H1 (cell line): ENCODE measurements at regions not wholly inside any gene's neighbourhood (a gene's known extent, or its start where the extent isn't known, plus 50 kb on each side); places are given as distances from the start of the nearest gene placed in this dataset.

Source experiments
- CTCF ChIA-PET: fragments of 300-600 bp; sonication (Branson Sonifier 250); formaldehyde crosslinking; loops from one replicate; lab custom pipeline; 2021; ENCODE audit not compliant: partially characterized antibody; lab: Charles Lee
- POLR2A ChIA-PET: fragments of 300-600 bp; sonication (Branson Sonifier 250); formaldehyde crosslinking; loops from one replicate; lab custom pipeline; 2021; ENCODE audit warnings: inconsistent platforms; ENCODE audit not compliant: partially characterized antibody; lab: Charles Lee
- DNase-seq, 2 experiments: peaks; one replicate each; pipeline versions ENCODE4 v3.0.0 to v3.0.0-alpha.2; 2010 to 2022; ENCODE audit warnings: low spot score in 2 of 2, low read depth in 1 of 2, mixed read lengths in 1 of 2
- FAIRE-seq: peaks from 2 replicates; lab custom pipeline; 2011; peaks lifted over from hg19 to GRCh38; lab: Jason Lieb, UNC
- H2AFZ ChIP-seq: 2 replicates; pipeline ENCODE4 v1.8.1; 2012; ENCODE audit warnings: low read length, inconsistent platforms
- H2AK5ac ChIP-seq: 2 replicates; pipeline ENCODE4 v1.6.1; 2013; ENCODE audit warnings: low read depth, low read length
- H2BK120ac ChIP-seq: replicated peaks from 2 replicates; pipeline ENCODE3; 2013; ENCODE audit warnings: low read depth, low read length, inconsistent platforms
- H2BK12ac ChIP-seq: 2 replicates; pipeline ENCODE4 v1.6.1; 2013; ENCODE audit warnings: low read depth, low read length
- H2BK15ac ChIP-seq: 2 replicates; pipeline ENCODE4 v1.6.1; 2013; ENCODE audit warnings: low read length
- H2BK20ac ChIP-seq: 2 replicates; pipeline ENCODE4 v1.6.1; 2013; ENCODE audit warnings: low read length
- H2BK5ac ChIP-seq: 2 replicates; pipeline ENCODE4 v1.6.1; 2013; ENCODE audit warnings: low read depth, low read length
- H3K14ac ChIP-seq: 2 replicates; pipeline ENCODE4 v1.6.1; 2013; ENCODE audit warnings: inconsistent platforms; ENCODE audit not compliant: insufficient read length
- H3K18ac ChIP-seq: 2 replicates; pipeline ENCODE4 v1.6.1; 2013; ENCODE audit warnings: low read length; ENCODE audit errors: extremely low read depth
- H3K23ac ChIP-seq: 2 replicates; pipeline ENCODE4 v1.6.1; 2013; ENCODE audit warnings: inconsistent platforms; ENCODE audit not compliant: insufficient read length
- H3K23me2 ChIP-seq: 2 replicates; pipeline ENCODE4 v1.6.1; 2013; ENCODE audit warnings: low read depth, low read length
- H3K27ac ChIP-seq: 2 replicates; pipeline ENCODE4 v1.6.1; 2011; ENCODE audit warnings: low read depth, low read length, inconsistent platforms
- H3K27me3 ChIP-seq, 4 experiments: replicated peaks in 1 of 4; 1 replicate in 1 of 4; 2 replicates in 3 of 4; pipeline versions ENCODE4 v1.6.1 to v1.8.1; 2011 to 2013; ENCODE audit warnings: low read length in 3 of 4, mild to moderate bottlenecking in 3 of 4, inconsistent platforms in 2 of 4, mixed read lengths in 2 of 4, moderate library complexity in 1 of 4; ENCODE audit not compliant: control insufficient read depth in 3 of 4, insufficient read depth in 3 of 4; ENCODE audit errors: extremely low read depth in 1 of 4
- H3K36me3 ChIP-seq, 4 experiments: 2 replicates each; pipeline versions ENCODE4 v1.6.1 to v1.8.1; 2011 to 2013; ENCODE audit warnings: mild to moderate bottlenecking in 4 of 4, low read length in 3 of 4, moderate library complexity in 2 of 4, control low read depth in 1 of 4, inconsistent platforms in 1 of 4; ENCODE audit not compliant: insufficient read depth in 4 of 4, control insufficient read depth in 2 of 4
- H3K4ac ChIP-seq: replicated peaks from 2 replicates; pipeline ENCODE3; 2013; ENCODE audit warnings: low read length, low read depth, mixed read lengths, inconsistent platforms; ENCODE audit not compliant: insufficient read length
- H3K4me1 ChIP-seq, 4 experiments: replicated peaks in 1 of 4; 1 replicate in 1 of 4; 2 replicates in 3 of 4; pipeline versions ENCODE4 v1.6.1 to v1.8.1; 2011 to 2013; ENCODE audit warnings: low read length in 3 of 4, inconsistent platforms in 2 of 4, mixed read lengths in 1 of 4; ENCODE audit not compliant: insufficient read depth in 4 of 4, control insufficient read depth in 3 of 4
- H3K4me2 ChIP-seq, 2 experiments: 2 replicates each; pipeline versions ENCODE4 v1.6.1 to v1.8.1; 2011 to 2013; ENCODE audit warnings: low read depth in 2 of 2, low read length in 2 of 2, control low read depth in 1 of 2, inconsistent platforms in 1 of 2, mild to moderate bottlenecking in 1 of 2; ENCODE audit not compliant: insufficient read depth in 1 of 2
- H3K4me3 ChIP-seq, 4 experiments: fragments of 200-600, 300-600 bp in 1 of 4; sonication (generic), shearing (Covaris generic), sonication (Bioruptor Twin) in 1 of 4; 2 replicates each; pipeline versions ENCODE4 v1.5.1 to v1.8.1; 2011 to 2016; ENCODE audit warnings: low read length in 4 of 4, low read depth in 3 of 4, control low read depth in 2 of 4, inconsistent platforms in 2 of 4, mild to moderate bottlenecking in 2 of 4, mixed read lengths in 1 of 4, moderate library complexity in 1 of 4; ENCODE audit not compliant: insufficient read depth in 2 of 4; ENCODE audit errors: extremely low read depth in 1 of 4
- H3K56ac ChIP-seq: replicated peaks from 2 replicates; pipeline ENCODE3; 2013; ENCODE audit warnings: low read depth, mild to moderate bottlenecking, mixed read lengths, low read length, inconsistent platforms; ENCODE audit not compliant: insufficient read length
- H3K79me1 ChIP-seq: 2 replicates; pipeline ENCODE4 v1.6.1; 2013; ENCODE audit warnings: low read depth, low read length, control low read depth
- H3K79me2 ChIP-seq, 2 experiments: 2 replicates each; pipeline versions ENCODE4 v1.6.1 to v1.8.1; 2012 to 2013; ENCODE audit warnings: low read length in 2 of 2, mild to moderate bottlenecking in 2 of 2, inconsistent platforms in 1 of 2; ENCODE audit not compliant: insufficient read depth in 2 of 2, control insufficient read depth in 1 of 2
- H3K9ac ChIP-seq, 4 experiments: replicated peaks in 1 of 4; 1 replicate in 1 of 4; 2 replicates in 3 of 4; pipeline versions ENCODE4 v1.6.1 to v1.8.1; 2011 to 2013; ENCODE audit warnings: low read depth in 3 of 4, low read length in 3 of 4, control low read depth in 2 of 4, mild to moderate bottlenecking in 2 of 4, moderate library complexity in 2 of 4, inconsistent platforms in 1 of 4; ENCODE audit errors: extremely low read depth in 1 of 4
- H3K9me3 ChIP-seq, 2 experiments: 2 replicates each; pipeline versions ENCODE4 v1.6.1 to v1.8.1; 2012 to 2013; ENCODE audit warnings: mild to moderate bottlenecking in 2 of 2, moderate library complexity in 2 of 2, control low read depth in 1 of 2, inconsistent platforms in 1 of 2, low read depth in 1 of 2, low read length in 1 of 2, mixed read lengths in 1 of 2; ENCODE audit not compliant: insufficient read depth in 2 of 2
- H4K20me1 ChIP-seq, 2 experiments: replicated peaks in 1 of 2; 2 replicates each; pipeline versions ENCODE3 to v1.8.1; 2011 to 2013; ENCODE audit warnings: inconsistent platforms in 2 of 2, low read length in 2 of 2, mild to moderate bottlenecking in 1 of 2; ENCODE audit not compliant: insufficient read depth in 2 of 2, control insufficient read depth in 1 of 2
- H4K5ac ChIP-seq: 2 replicates; pipeline ENCODE4 v1.6.1; 2013; ENCODE audit warnings: low read length, low read depth, mixed read lengths, inconsistent platforms; ENCODE audit not compliant: insufficient read length
- H4K8ac ChIP-seq: 2 replicates; pipeline ENCODE4 v1.8.0; 2013; ENCODE audit warnings: mild to moderate bottlenecking, moderate library complexity, low read length, inconsistent platforms; ENCODE audit not compliant: insufficient read depth; ENCODE audit errors: extremely low read depth
- H4K91ac ChIP-seq: replicated peaks from 2 replicates; pipeline ENCODE3; 2013; ENCODE audit warnings: low read length, mixed read lengths, inconsistent platforms; ENCODE audit not compliant: insufficient read length
- ASH2L ChIP-seq: fragments of 200-600, 300-600 bp; sonication (generic); IDR thresholded peaks from one replicate; pipeline ENCODE4 v1.7.1; 2017; ENCODE audit warnings: low read length
- BCL11A ChIP-seq, 2 experiments: IDR thresholded peaks; one replicate each; pipeline ENCODE4 v1.6.1; 2011; ENCODE audit warnings: low read depth in 2 of 2, low read length in 2 of 2, mild to moderate bottlenecking in 2 of 2
- EP300 ChIP-seq, 2 experiments: IDR thresholded peaks; 1 replicate in 1 of 2; 2 replicates in 1 of 2; pipeline ENCODE4 v1.6.1; 2011 to 2012; ENCODE audit warnings: low read depth in 2 of 2, low read length in 2 of 2, mild to moderate bottlenecking in 2 of 2, borderline replicate concordance in 1 of 2, inconsistent platforms in 1 of 2, moderate library complexity in 1 of 2
- HDAC6 ChIP-seq: IDR thresholded peaks from one replicate; pipeline ENCODE4 v1.7.1; 2012; ENCODE audit warnings: low read depth, mild to moderate bottlenecking, inconsistent platforms, low read length, moderate library complexity
- JUN ChIP-seq: IDR thresholded peaks from 2 replicates; pipeline ENCODE4 v1.6.1; 2011; ENCODE audit warnings: low read depth, mild to moderate bottlenecking, improper control_type of control experiment, low read length
- RXRA ChIP-seq: IDR thresholded peaks from 2 replicates; pipeline ENCODE4 v1.6.1; 2011; ENCODE audit warnings: low read depth, mild to moderate bottlenecking, low read length, moderate library complexity; ENCODE audit not compliant: insufficient read depth
- SIRT6 ChIP-seq: IDR thresholded peaks from one replicate; pipeline ENCODE4 v1.7.1; 2012; ENCODE audit warnings: low read length, inconsistent platforms
- TAF7 ChIP-seq: optimal IDR thresholded peaks from 2 replicates; pipeline ENCODE3; 2011; ENCODE audit warnings: low read depth, mild to moderate bottlenecking, inconsistent platforms, low read length, moderate library complexity, borderline replicate concordance
- YY1 ChIP-seq: IDR thresholded peaks from 2 replicates; pipeline ENCODE4 v1.6.1; 2011; ENCODE audit warnings: low read depth, mild to moderate bottlenecking, low read length
- ZNF274 ChIP-seq: IDR thresholded peaks from 2 replicates; pipeline ENCODE4 v1.7.0; 2012; ENCODE audit warnings: low read length, borderline replicate concordance; ENCODE audit errors: extremely low read depth
- WGBS, 2 experiments: shearing (Covaris generic) in 1 of 2; methylation state at CpG; one replicate each; pipeline versions ENCODE4 v1.1.6 to v1.1.7; 2013 to 2015; ENCODE audit warnings: low lambda C conversion rate in 2 of 2, mixed read lengths in 2 of 2, inconsistent platforms in 1 of 2, low coverage in 1 of 2, missing lambda C conversion rate in 1 of 2; ENCODE audit not compliant: insufficient replicate concordance in 2 of 2, insufficient coverage in 1 of 2, insufficient read length in 1 of 2; ENCODE audit errors: extremely low coverage in 1 of 2, missing lambda C conversion rate in 1 of 2; 5-methylcytosine and 5-hydroxymethylcytosine counted together

DNA sequence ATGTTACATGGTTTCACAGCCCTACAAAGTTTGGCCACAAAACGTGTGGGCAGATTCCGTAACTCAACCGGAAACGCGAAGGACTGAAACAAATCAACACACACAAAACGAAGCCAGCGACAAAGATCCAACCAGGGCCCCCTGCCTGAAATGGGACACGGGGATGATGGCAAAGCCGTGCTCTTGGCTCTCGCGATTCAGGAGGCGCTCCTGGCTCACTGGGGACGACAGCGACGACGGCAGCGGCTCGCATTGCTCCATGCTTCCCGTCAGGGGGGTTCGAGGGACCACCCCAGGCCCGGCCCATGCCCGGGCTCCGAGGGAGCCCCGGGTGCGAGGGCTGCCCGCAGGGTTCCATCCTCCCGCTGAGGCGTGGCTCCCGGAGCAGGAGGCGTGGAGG is 4786.8 kb upstream of the OR11H1 start:
- Histone ChIP-seq H3K79me2 (no peaks in the 10 kb centered on the region), H3K18ac (no peak overlapping the region), H2BK15ac (no peak overlapping the region), H2BK20ac (no peak overlapping the region), H3K27me3 (no peaks in the 10 kb centered on the region), H2BK120ac (no peak overlapping the region), H2AK5ac (no peak overlapping the region), H3K56ac (no peak overlapping the region), H3K14ac (no peak overlapping the region), H3K36me3 (peaks cover 0 to 6% (median 0%) of the 10 kb centered on the region in 4 experiments; a peak in 1 of 8 replicates), H2BK12ac (no peak overlapping the region), H3K9ac (no peak overlapping the region), H4K5ac (no peak overlapping the region), H3K4me3 (no peak overlapping the region), H3K79me1 (no peaks in the 10 kb centered on the region), H2AFZ (no peak overlapping the region), H3K27ac (no peak overlapping the region), H3K23me2 (no peaks in the 10 kb centered on the region), H4K91ac (no peak overlapping the region), H3K9me3 (peaks cover 35 to 64% of the 10 kb centered on the region in 2 experiments), H3K4me2 (no peak overlapping the region), H4K20me1 (no peaks in the 10 kb centered on the region), H3K4ac (no peak overlapping the region), H3K23ac (no peak overlapping the region), H2BK5ac (no peak overlapping the region), H3K4me1 (no peaks in the 10 kb centered on the region), H4K8ac (no peak overlapping the region)
- ChIA-PET POLR2A (no interaction called here), CTCF (no interaction called here)
- FAIRE-seq = no peak
- DNase-seq = no peak
- 88% methylated on average over 29 of the region's 30 CpGs; no CpG with 5 or more reads in 1 of the 2 experiments for WGBS, 2 experiments
- TF ChIP-seq YY1 (no peak), ASH2L (no peak), SIRT6 (no peak), EP300 (IDR thresholded peaks at IDR 0.05; ENCODE audit: borderline replicate concordance in 1 of 2, low read depth in 2 of 2, low read length in 2 of 2) (no peak), BCL11A (IDR thresholded peaks at IDR 0.05; ENCODE audit: low read depth in 2 of 2, low read length in 2 of 2) (no peak), RXRA (no peak), TAF7 (no peak), ZNF274 (no peak), JUN (no peak), HDAC6 (no peak)
